ENCODE measurements at regions not wholly inside any gene's neighbourhood (a gene's known extent, or its start where the extent isn't known, plus 50 kb on each side); places are given as distances from the start of the nearest gene placed in this dataset.
"Not testable (repeated sequence)": the region's sequence is repeated elsewhere in the genome, so short reads cannot be mapped to it uniquely, and the experiment has no call there.

- CTCF ChIA-PET = no interaction called here
- DNase-seq = no peak
- H3K4me3 Mint-ChIP-seq = no peak overlapping the region
- peaks cover 2% of the 10 kb centered on the region for H3K9me3 Mint-ChIP-seq
- no peaks in the 10 kb centered on the region for H3K4me1 Mint-ChIP-seq
- H3K36me3 Mint-ChIP-seq (ENCODE audit: low read depth) = no peaks in the 10 kb centered on the region
- no peaks in the 10 kb centered on the region for H3K27me3 Mint-ChIP-seq
- POLR2A ChIA-PET = no interaction called here
- H3K27ac Mint-ChIP-seq = no peak overlapping the region
Observed at GRCh38 chr16:59021751-59022150, 287.6 kb upstream of the GOT2 start.

- ChIA-PET POLR2A (no interaction called here), CTCF (no interaction called here)
- Mint-ChIP-seq H3K27ac (no peak overlapping the region), H3K4me3 (no peak overlapping the region), H3K27me3 (no peaks in the 10 kb centered on the region), H3K4me1 (no peaks in the 10 kb centered on the region), H3K9me3 (peaks cover 3% of the 10 kb centered on the region), H3K36me3 (ENCODE audit: low read depth) (no peaks in the 10 kb centered on the region)
- DNase-seq = no peak
Observed at GRCh38 chr16:59013930-59014329, 279.8 kb upstream of the GOT2 start.

- Mint-ChIP-seq H3K27me3 (no peaks in the 10 kb centered on the region), H3K9me3 (peaks cover 5% of the 10 kb centered on the region), H3K27ac (no peak overlapping the region), H3K36me3 (ENCODE audit: low read depth) (no peaks in the 10 kb centered on the region), H3K4me3 (no peak overlapping the region), H3K4me1 (no peaks in the 10 kb centered on the region)
- POLR2A ChIA-PET = no interaction called here
- CTCF ChIA-PET = no interaction called here
- DNase-seq = no peak
Observed at GRCh38 chr16:58999762-59000161, 265.6 kb upstream of the GOT2 start.

- DNase-seq; H3K36me3 Mint-ChIP-seq (ENCODE audit: low read depth); H3K4me1 Mint-ChIP-seq; H3K9me3 Mint-ChIP-seq; POLR2A ChIA-PET; CTCF ChIA-PET; H3K27ac Mint-ChIP-seq; H3K27me3 Mint-ChIP-seq; H3K4me3 Mint-ChIP-seq: not testable (repeated sequence)
Observed at GRCh38 chr16:58992755-58993154, 258.6 kb upstream of the GOT2 start.

- POLR2A ChIA-PET; H3K4me1 Mint-ChIP-seq; H3K36me3 Mint-ChIP-seq (ENCODE audit: low read depth); DNase-seq; H3K27ac Mint-ChIP-seq; H3K4me3 Mint-ChIP-seq; CTCF ChIA-PET; H3K27me3 Mint-ChIP-seq: not testable (repeated sequence)
- H3K9me3 Mint-ChIP-seq = peaks cover 12% of the 10 kb centered on the region
Observed at GRCh38 chr16:58983181-58983965, 249.3 kb upstream of the GOT2 start.

GRCh38 chr16:58970775-58971174, 236.7 kb upstream of the GOT2 start:
- POLR2A ChIA-PET = no interaction called here
- H3K4me3 Mint-ChIP-seq = no peak overlapping the region
- no peaks in the 10 kb centered on the region for H3K36me3 Mint-ChIP-seq (ENCODE audit: low read depth)
- H3K27me3 Mint-ChIP-seq = no peaks in the 10 kb centered on the region
- H3K4me1 Mint-ChIP-seq = peaks cover 2% of the 10 kb centered on the region
- H3K9me3 Mint-ChIP-seq = no peaks in the 10 kb centered on the region
- CTCF ChIA-PET = no interaction called here
- DNase-seq = no peak
- no peak overlapping the region for H3K27ac Mint-ChIP-seq

GRCh38 chr16:58963479-58963878, 229.4 kb upstream of the GOT2 start:
- no peak for DNase-seq
- Mint-ChIP-seq H3K27ac (no peak overlapping the region), H3K4me1 (no peaks in the 10 kb centered on the region), H3K4me3 (no peak overlapping the region), H3K36me3 (ENCODE audit: low read depth) (no peaks in the 10 kb centered on the region), H3K27me3 (no peaks in the 10 kb centered on the region), H3K9me3 (peaks cover 2% of the 10 kb centered on the region)
- ChIA-PET POLR2A (no interaction called here), CTCF (no interaction called here)

GRCh38 chr16:58962811-58963210, 228.7 kb upstream of the GOT2 start:
- Mint-ChIP-seq H3K36me3 (ENCODE audit: low read depth) (no peaks in the 10 kb centered on the region), H3K9me3 (peaks cover 2% of the 10 kb centered on the region), H3K4me1 (no peaks in the 10 kb centered on the region), H3K27me3 (no peaks in the 10 kb centered on the region), H3K27ac (no peak overlapping the region), H3K4me3 (no peak overlapping the region)
- POLR2A ChIA-PET = no interaction called here
- CTCF ChIA-PET = no interaction called here
- no peak for DNase-seq

- Mint-ChIP-seq H3K9me3 (peaks cover 2% of the 10 kb centered on the region), H3K4me1 (no peaks in the 10 kb centered on the region), H3K27ac (no peak overlapping the region), H3K4me3 (no peak overlapping the region), H3K36me3 (ENCODE audit: low read depth) (no peaks in the 10 kb centered on the region), H3K27me3 (no peaks in the 10 kb centered on the region)
- ChIA-PET CTCF (no interaction called here), POLR2A (no interaction called here)
- no peak for DNase-seq
Observed at GRCh38 chr16:58960484-58960883, 226.4 kb upstream of the GOT2 start.

- H3K4me3 Mint-ChIP-seq = no peak overlapping the region
- H3K27me3 Mint-ChIP-seq = no peaks in the 10 kb centered on the region
- CTCF ChIA-PET = no interaction called here
- no peaks in the 10 kb centered on the region for H3K4me1 Mint-ChIP-seq
- H3K36me3 Mint-ChIP-seq (ENCODE audit: low read depth) = no peaks in the 10 kb centered on the region
- peaks cover 2% of the 10 kb centered on the region for H3K9me3 Mint-ChIP-seq
- POLR2A ChIA-PET = no interaction called here
- no peak for DNase-seq
- H3K27ac Mint-ChIP-seq = no peak overlapping the region
Observed at GRCh38 chr16:58960034-58960433, 225.9 kb upstream of the GOT2 start.

GRCh38 chr16:58958749-58959148, 224.6 kb upstream of the GOT2 start:
- Mint-ChIP-seq H3K9me3 (no peaks in the 10 kb centered on the region), H3K4me3 (no peak overlapping the region), H3K4me1 (no peaks in the 10 kb centered on the region), H3K27me3 (no peaks in the 10 kb centered on the region), H3K36me3 (ENCODE audit: low read depth) (no peaks in the 10 kb centered on the region), H3K27ac (no peak overlapping the region)
- ChIA-PET CTCF (no interaction called here), POLR2A (no interaction called here)
- no peak for DNase-seq

GRCh38 chr16:58948244-58948643, 214.1 kb upstream of the GOT2 start:
- Mint-ChIP-seq H3K27me3 (no peaks in the 10 kb centered on the region), H3K27ac (no peak overlapping the region), H3K9me3 (peaks cover 3% of the 10 kb centered on the region), H3K4me3 (no peak overlapping the region), H3K36me3 (ENCODE audit: low read depth) (no peaks in the 10 kb centered on the region), H3K4me1 (no peaks in the 10 kb centered on the region)
- CTCF ChIA-PET = no interaction called here
- DNase-seq = no peak
- POLR2A ChIA-PET = no interaction called here

- Mint-ChIP-seq H3K4me3 (no peak overlapping the region), H3K36me3 (ENCODE audit: low read depth) (no peaks in the 10 kb centered on the region), H3K27ac (no peak overlapping the region), H3K9me3 (no peaks in the 10 kb centered on the region), H3K27me3 (no peaks in the 10 kb centered on the region), H3K4me1 (no peaks in the 10 kb centered on the region)
- DNase-seq = no peak
- CTCF ChIA-PET = no interaction called here
- POLR2A ChIA-PET = no interaction called here
Observed at GRCh38 chr16:58940609-58941008, 206.5 kb upstream of the GOT2 start.

GRCh38 chr16:58938811-58939210, 204.7 kb upstream of the GOT2 start:
- DNase-seq = no peak
- H3K9me3 Mint-ChIP-seq = no peaks in the 10 kb centered on the region
- POLR2A ChIA-PET = interaction anchor here (0.7 kb wide), 1 partner anchor 270 kb away, joined by 3 read pairs; no protein-coding TSS in a partner anchor
- no peaks in the 10 kb centered on the region for H3K36me3 Mint-ChIP-seq (ENCODE audit: low read depth)
- no peak overlapping the region for H3K27ac Mint-ChIP-seq
- no peak overlapping the region for H3K4me3 Mint-ChIP-seq
- H3K27me3 Mint-ChIP-seq = no peaks in the 10 kb centered on the region
- no peaks in the 10 kb centered on the region for H3K4me1 Mint-ChIP-seq
- CTCF ChIA-PET = no interaction called here

Data from activated CD4-positive, alpha-beta memory T cell treated with anti-CD3 and anti-CD28 coated beads, Interleukin-2, amount 10 ng/mL, durations not matched to agents 7 days and 5 days (primary cell).